Panc1 (cell line): ENCODE measurements at regions not wholly inside any gene's neighbourhood (a gene's known extent, or its start where the extent isn't known, plus 50 kb on each side); places are given as distances from the start of the nearest gene placed in this dataset.

ENCODE experiments used
- ATAC-seq: fragments of 200-7000 bp; cut with Tn5 transposase; 2 replicates; pipeline ENCODE4 v1.9.1; 2020; ENCODE audit warnings: mild to moderate bottlenecking, moderate library complexity
- BruUV-seq: library from RNA; stranded (reverse); fragments of 400-500 nt; replicated peaks from 2 replicates; lab custom pipeline; 2021; lab: Mats Ljungman, UMichigan
- CTCF ChIA-PET: fragments of 300-600 bp; sonication (Branson Sonifier 250); formaldehyde crosslinking; loops from one replicate; lab custom pipeline; 2022; ENCODE audit warnings: antibody characterized with exemption; lab: Charles Lee
- POLR2A ChIA-PET: fragments of 300-600 bp; sonication (Branson Sonifier 250); formaldehyde crosslinking; loops from one replicate; lab custom pipeline; 2022; ENCODE audit warnings: antibody characterized with exemption; lab: Charles Lee
- DNase-seq: peaks from one replicate; pipeline ENCODE4 v3.0.0-alpha.2; 2010; ENCODE audit warnings: low read depth, low spot score
- H3K27ac ChIP-seq: 2 replicates; pipeline ENCODE4 v1.5.1; 2011; ENCODE audit warnings: mild to moderate bottlenecking, low read length, inconsistent platforms
- H3K27me3 ChIP-seq: fragments of 200-500 bp; sonication (Bioruptor generic); 2 replicates; pipeline ENCODE4 v1.6.0; 2014; ENCODE audit warnings: low read length, inconsistent platforms; ENCODE audit not compliant: control insufficient read depth, insufficient read depth
- H3K36me3 ChIP-seq: fragments of 200-500 bp; sonication (Bioruptor generic); 2 replicates; pipeline ENCODE4 v1.5.1; 2014; ENCODE audit warnings: inconsistent platforms, mild to moderate bottlenecking, low read length, moderate library complexity; ENCODE audit not compliant: control insufficient read depth, insufficient read depth
- H3K4me1 ChIP-seq: 2 replicates; pipeline ENCODE4 v1.5.1; 2011; ENCODE audit warnings: inconsistent platforms, mild to moderate bottlenecking, low read length, moderate library complexity; ENCODE audit not compliant: control insufficient read depth, insufficient read depth
- H3K4me3 ChIP-seq, 2 experiments: 2 replicates each; pipeline ENCODE4 v1.5.1; 2011 to 2012; ENCODE audit warnings: low read depth in 2 of 2, low read length in 2 of 2, mild to moderate bottlenecking in 2 of 2, inconsistent platforms in 1 of 2, moderate library complexity in 1 of 2
- H3K9me3 ChIP-seq: fragments of 200-500 bp; sonication (Bioruptor generic); 2 replicates; pipeline ENCODE4 v1.5.1; 2014; ENCODE audit warnings: low read depth, mild to moderate bottlenecking, inconsistent platforms, low read length, moderate library complexity; ENCODE audit not compliant: control insufficient read depth, insufficient read depth
- POLR2AphosphoS5 ChIP-seq: IDR thresholded peaks from 2 replicates; pipeline ENCODE4 v1.6.1; 2012; ENCODE audit warnings: mild to moderate bottlenecking, low read depth, low read length, moderate library complexity
- SIN3A ChIP-seq: IDR thresholded peaks from 2 replicates; pipeline ENCODE4 v1.6.1; 2012; ENCODE audit warnings: low read depth, mild to moderate bottlenecking, low read length, moderate library complexity, borderline replicate concordance; ENCODE audit not compliant: insufficient read depth
- TCF7L2 ChIP-seq: IDR thresholded peaks from 2 replicates; pipeline ENCODE4 v1.6.1; 2011; ENCODE audit warnings: mild to moderate bottlenecking, low read depth, low read length, inconsistent platforms
- in situ Hi-C: cut with HindIII; loops from 2 replicates; pipeline ENCODE4 v1.10.0; 2016; ENCODE audit warnings: low sequenced_read_pairs, low pct_unique_long_range_greater_than_20kb
- intact Hi-C: fragments of 100-400 bp; cut with micrococcal nuclease; formaldehyde crosslinking; loops from one replicate; pipeline ENCODE4 v1.10.0; 2022; ENCODE audit not compliant: unreplicated experiment
- TF ChIP-seq, protein P1 (sequence below): fragments of 450-650 bp; IDR thresholded peaks from 2 replicates; pipeline ENCODE4 v1.5.1; 2017; ENCODE audit warnings: mild to moderate bottlenecking
- TF ChIP-seq, protein P2 (sequence below), 2 experiments: IDR thresholded peaks; 2 replicates each; pipeline ENCODE4 v1.6.1; 2011 to 2012; ENCODE audit warnings: low read depth in 2 of 2, control low read depth in 1 of 2, low read length in 1 of 2, mild to moderate bottlenecking in 1 of 2, moderate library complexity in 1 of 2; ENCODE audit not compliant: insufficient read depth in 1 of 2

DNA sequence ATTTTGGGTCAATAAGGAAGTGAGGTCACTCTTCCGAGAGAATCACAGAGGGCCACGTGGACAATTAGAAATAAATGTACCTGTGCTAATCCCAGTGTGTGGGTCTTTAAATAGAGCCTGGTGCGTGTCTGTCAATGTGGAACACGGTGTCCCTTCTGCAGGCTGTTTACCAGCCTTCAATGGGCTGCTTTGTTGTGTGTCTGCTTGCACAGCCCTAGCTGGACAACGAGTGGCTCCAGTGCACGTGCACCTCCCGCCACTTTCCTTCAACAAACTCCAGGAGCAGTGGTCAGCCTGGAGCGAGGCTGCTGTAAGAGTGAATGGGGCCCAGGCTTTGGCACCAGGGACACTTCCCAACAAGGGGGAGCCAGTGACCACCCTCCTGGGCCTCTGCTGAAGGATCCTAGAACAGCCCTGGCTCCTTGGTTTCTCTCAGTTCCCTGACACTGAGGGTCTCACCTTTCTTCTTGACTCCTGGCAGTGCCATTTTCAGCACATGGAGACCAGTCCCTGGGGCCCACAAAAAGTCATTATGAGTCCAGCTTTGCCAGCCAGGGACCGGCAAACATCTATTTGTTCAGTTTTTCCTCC is 76.1 kb downstream of the ISG20 start:
- no TSS peak for BruUV-seq
- CTCF ChIA-PET, result interaction anchor here (1.0 kb wide), 1 partner anchor 13 kb away, joined by 3 read pairs; no protein-coding TSS in a partner anchor
- TF ChIP-seq POLR2AphosphoS5, result no peak
- TF ChIP-seq, protein P1, sequence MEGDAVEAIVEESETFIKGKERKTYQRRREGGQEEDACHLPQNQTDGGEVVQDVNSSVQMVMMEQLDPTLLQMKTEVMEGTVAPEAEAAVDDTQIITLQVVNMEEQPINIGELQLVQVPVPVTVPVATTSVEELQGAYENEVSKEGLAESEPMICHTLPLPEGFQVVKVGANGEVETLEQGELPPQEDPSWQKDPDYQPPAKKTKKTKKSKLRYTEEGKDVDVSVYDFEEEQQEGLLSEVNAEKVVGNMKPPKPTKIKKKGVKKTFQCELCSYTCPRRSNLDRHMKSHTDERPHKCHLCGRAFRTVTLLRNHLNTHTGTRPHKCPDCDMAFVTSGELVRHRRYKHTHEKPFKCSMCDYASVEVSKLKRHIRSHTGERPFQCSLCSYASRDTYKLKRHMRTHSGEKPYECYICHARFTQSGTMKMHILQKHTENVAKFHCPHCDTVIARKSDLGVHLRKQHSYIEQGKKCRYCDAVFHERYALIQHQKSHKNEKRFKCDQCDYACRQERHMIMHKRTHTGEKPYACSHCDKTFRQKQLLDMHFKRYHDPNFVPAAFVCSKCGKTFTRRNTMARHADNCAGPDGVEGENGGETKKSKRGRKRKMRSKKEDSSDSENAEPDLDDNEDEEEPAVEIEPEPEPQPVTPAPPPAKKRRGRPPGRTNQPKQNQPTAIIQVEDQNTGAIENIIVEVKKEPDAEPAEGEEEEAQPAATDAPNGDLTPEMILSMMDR, result no peak
- TF ChIP-seq TCF7L2, result no peak
- TF ChIP-seq, protein P2, sequence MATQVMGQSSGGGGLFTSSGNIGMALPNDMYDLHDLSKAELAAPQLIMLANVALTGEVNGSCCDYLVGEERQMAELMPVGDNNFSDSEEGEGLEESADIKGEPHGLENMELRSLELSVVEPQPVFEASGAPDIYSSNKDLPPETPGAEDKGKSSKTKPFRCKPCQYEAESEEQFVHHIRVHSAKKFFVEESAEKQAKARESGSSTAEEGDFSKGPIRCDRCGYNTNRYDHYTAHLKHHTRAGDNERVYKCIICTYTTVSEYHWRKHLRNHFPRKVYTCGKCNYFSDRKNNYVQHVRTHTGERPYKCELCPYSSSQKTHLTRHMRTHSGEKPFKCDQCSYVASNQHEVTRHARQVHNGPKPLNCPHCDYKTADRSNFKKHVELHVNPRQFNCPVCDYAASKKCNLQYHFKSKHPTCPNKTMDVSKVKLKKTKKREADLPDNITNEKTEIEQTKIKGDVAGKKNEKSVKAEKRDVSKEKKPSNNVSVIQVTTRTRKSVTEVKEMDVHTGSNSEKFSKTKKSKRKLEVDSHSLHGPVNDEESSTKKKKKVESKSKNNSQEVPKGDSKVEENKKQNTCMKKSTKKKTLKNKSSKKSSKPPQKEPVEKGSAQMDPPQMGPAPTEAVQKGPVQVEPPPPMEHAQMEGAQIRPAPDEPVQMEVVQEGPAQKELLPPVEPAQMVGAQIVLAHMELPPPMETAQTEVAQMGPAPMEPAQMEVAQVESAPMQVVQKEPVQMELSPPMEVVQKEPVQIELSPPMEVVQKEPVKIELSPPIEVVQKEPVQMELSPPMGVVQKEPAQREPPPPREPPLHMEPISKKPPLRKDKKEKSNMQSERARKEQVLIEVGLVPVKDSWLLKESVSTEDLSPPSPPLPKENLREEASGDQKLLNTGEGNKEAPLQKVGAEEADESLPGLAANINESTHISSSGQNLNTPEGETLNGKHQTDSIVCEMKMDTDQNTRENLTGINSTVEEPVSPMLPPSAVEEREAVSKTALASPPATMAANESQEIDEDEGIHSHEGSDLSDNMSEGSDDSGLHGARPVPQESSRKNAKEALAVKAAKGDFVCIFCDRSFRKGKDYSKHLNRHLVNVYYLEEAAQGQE (IDR thresholded peaks at IDR 0.05; ENCODE audit: insufficient read depth in 1 of 2, low read depth in 2 of 2, low read length in 1 of 2), result no peak
- no peak for TF ChIP-seq SIN3A
- Histone ChIP-seq H3K27me3 (peaks cover 3% of the 10 kb centered on the region; the same call in 1 of the 2 replicates), H3K4me1 (no peaks in the 10 kb centered on the region), H3K4me3 (no peak overlapping the region), H3K9me3 (no peaks in the 10 kb centered on the region), H3K27ac (no peak overlapping the region), H3K36me3 (no peaks in the 10 kb centered on the region)
- ATAC-seq (no peak), DNase-seq (no peak)
- intact Hi-C loops, result no loop called here
- in situ Hi-C loops, result no loop called here
- POLR2A ChIA-PET, result no interaction called here

DNA sequence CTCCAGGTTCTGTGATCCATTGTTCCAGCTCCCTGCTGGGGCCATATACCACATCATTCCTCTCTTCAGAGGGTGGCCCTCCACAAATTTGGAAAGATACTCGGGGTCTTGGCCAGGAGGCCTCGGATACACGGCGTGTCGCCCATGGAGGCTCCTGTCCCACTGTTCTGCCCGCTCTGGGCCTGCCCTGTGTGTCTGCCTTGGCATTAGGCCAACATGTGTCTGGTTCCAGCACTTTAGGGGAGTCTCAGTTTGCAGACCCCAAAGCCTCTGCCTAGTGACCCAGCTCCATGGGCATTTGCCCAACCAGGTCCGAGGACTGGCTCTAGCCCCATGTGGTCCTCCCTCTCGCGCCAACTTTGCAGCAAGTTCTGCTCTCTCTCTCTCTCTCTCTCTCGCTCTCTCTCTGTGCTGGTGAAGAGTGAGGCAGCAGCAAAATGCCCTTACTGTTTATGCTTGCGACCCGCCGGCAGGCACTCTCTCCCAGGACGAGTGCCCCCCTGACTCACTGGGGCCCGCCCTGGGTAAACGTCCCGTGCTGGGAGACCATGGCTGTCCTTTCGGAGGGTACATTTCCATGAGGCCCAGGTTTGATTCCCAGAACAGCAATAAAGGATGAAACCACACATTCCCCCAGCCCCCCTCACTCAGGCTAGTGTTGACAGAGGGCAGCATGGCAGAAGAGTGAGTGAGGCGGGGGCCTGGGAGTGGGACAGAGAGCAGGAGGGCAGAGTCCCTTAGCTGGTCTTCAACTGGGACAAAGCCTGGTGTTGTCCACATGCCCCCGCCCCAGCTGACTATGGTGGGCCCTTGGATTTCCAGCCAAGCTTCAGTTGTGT is 77.9 kb downstream of the ISG20 start:
- POLR2A ChIA-PET, result no interaction called here
- in situ Hi-C loops, result no loop called here
- H3K4me3 ChIP-seq, result no peak overlapping the region
- CTCF ChIA-PET, result no interaction called here
- intact Hi-C loops, result no loop called here
- H3K27ac ChIP-seq, result no peak overlapping the region
- ATAC-seq (no peak), DNase-seq (no peak)
- H3K4me1 ChIP-seq, result no peaks in the 10 kb centered on the region
- H3K9me3 ChIP-seq, result no peaks in the 10 kb centered on the region
- H3K36me3 ChIP-seq, result no peaks in the 10 kb centered on the region
- no peak for TF ChIP-seq POLR2AphosphoS5
- TF ChIP-seq, protein P2 (IDR thresholded peaks at IDR 0.05; ENCODE audit: insufficient read depth in 1 of 2, low read depth in 2 of 2, low read length in 1 of 2), result no peak
- TF ChIP-seq, protein P1, result no peak
- no peak for TF ChIP-seq SIN3A
- no peak for TF ChIP-seq TCF7L2
- no TSS peak for BruUV-seq
- H3K27me3 ChIP-seq, result peaks cover 3% of the 10 kb centered on the region; the same call in 1 of the 2 replicates
